ENCODE measurements at regions not wholly inside any gene's neighbourhood (a gene's known extent, or its start where the extent isn't known, plus 50 kb on each side); places are given as distances from the start of the nearest gene placed in this dataset.

GRCh38 chr13:60869225-60869624, 472.2 kb downstream of the TDRD3 start:
- no peak for TF ChIP-seq POLR2A (IDR thresholded peaks at IDR 0.05)
- no peak for TF ChIP-seq CTCF (IDR thresholded peaks at IDR 0.05)

Measured in heart left ventricle (tissue), 13 donors.